Brain microvascular endothelial cell (primary cell): ENCODE measurements at regions not wholly inside any gene's neighbourhood (a gene's known extent, or its start where the extent isn't known, plus 50 kb on each side); places are given as distances from the start of the nearest gene placed in this dataset.

Experiments
- DNase-seq: peaks from one replicate; pipeline ENCODE4 v3.0.0-alpha.2; 2020
- H3K27ac ChIP-seq: fragments of 250-450 bp; sonication (Bioruptor Pico); 2 replicates; pipeline ENCODE4 v1.5.1; 2020; ENCODE audit warnings: mild to moderate bottlenecking, moderate library complexity
- H3K27me3 ChIP-seq: fragments of 250-450 bp; sonication (Bioruptor Pico); replicated peaks from 2 replicates; pipeline ENCODE4 v1.5.1; 2020; ENCODE audit warnings: mild to moderate bottlenecking
- H3K36me3 ChIP-seq: fragments of 250-450 bp; sonication (Bioruptor Pico); replicated peaks from 2 replicates; pipeline ENCODE4 v1.5.1; 2020; ENCODE audit warnings: mild to moderate bottlenecking
- H3K4me3 ChIP-seq: 2 replicates; pipeline ENCODE4 v1.5.1; 2011; ENCODE audit warnings: low read depth, mild to moderate bottlenecking, control low read depth, low read length, moderate library complexity
- CTCF ChIP-seq: IDR thresholded peaks from 2 replicates; pipeline ENCODE4 v1.5.1; 2011; ENCODE audit warnings: low read depth, mild to moderate bottlenecking, moderate library complexity, low read length, control low read depth, inconsistent platforms; ENCODE audit errors: missing control alignments
- in situ Hi-C: cut with HindIII; loops from 2 replicates; pipeline ENCODE4 v1.10.0; 2017; ENCODE audit warnings: low sequenced_read_pairs, low pct_ligation_motif_present

DNA sequence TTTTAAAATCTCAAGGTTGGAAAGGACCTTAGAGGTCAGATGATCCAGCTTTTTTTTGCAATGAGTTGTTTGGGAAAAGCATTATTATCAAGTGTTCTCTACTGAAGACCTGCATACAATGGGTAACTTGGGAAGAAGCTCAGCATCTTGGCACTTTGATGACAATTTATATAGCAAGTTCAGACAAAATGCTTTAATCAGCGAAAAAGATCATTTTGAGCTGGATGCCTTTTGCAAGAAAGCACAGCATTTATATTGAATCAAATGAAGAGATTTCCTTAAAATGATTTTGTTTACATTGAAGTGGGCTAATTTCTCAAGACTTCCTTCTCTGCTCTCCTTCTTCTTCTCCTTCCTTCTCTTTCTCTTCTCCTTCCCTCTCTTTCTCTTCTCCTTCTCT is 796.4 kb upstream of the CDH2 start:
- no peak overlapping the region for H3K4me3 ChIP-seq
- DNase-seq, result no peak
- no peaks in the 10 kb centered on the region for H3K27me3 ChIP-seq
- no peaks in the 10 kb centered on the region for H3K36me3 ChIP-seq
- no peak overlapping the region for H3K27ac ChIP-seq
- in situ Hi-C loops, result no loop called here
- TF ChIP-seq CTCF, result no peak

GRCh38 chr18:28972333-28972907 is 795.5 kb upstream of the CDH2 start:
- H3K27ac ChIP-seq, result no peak overlapping the region
- in situ Hi-C loops, result no loop called here
- no peak overlapping the region for H3K4me3 ChIP-seq
- no peaks in the 10 kb centered on the region for H3K36me3 ChIP-seq
- DNase-seq, result no peak
- no peaks in the 10 kb centered on the region for H3K27me3 ChIP-seq
- TF ChIP-seq CTCF, result no peak

- Histone ChIP-seq H3K36me3 (no peaks in the 10 kb centered on the region), H3K4me3 (no peak overlapping the region), H3K27me3 (no peaks in the 10 kb centered on the region), H3K27ac (no peak overlapping the region)
- TF ChIP-seq CTCF, result no peak
- no peak for DNase-seq
- in situ Hi-C loops, result no loop called here
Measured at GRCh38 chr18:28963481-28963880, 786.6 kb upstream of the CDH2 start.

GRCh38 chr18:28961669-28962228 is 784.8 kb upstream of the CDH2 start:
- H3K27ac ChIP-seq, result no peak overlapping the region
- peak; percentile 5 for DNase-seq
- H3K36me3 ChIP-seq, result no peaks in the 10 kb centered on the region
- H3K4me3 ChIP-seq, result no peak overlapping the region
- in situ Hi-C loops, result no loop called here
- peak; percentile 62 for TF ChIP-seq CTCF
- no peaks in the 10 kb centered on the region for H3K27me3 ChIP-seq

GRCh38 chr18:28960146-28960545 is 783.2 kb upstream of the CDH2 start:
- no peak for TF ChIP-seq CTCF
- in situ Hi-C loops, result no loop called here
- DNase-seq, result no peak

GRCh38 chr18:28952339-28952738 is 775.4 kb upstream of the CDH2 start:
- H3K4me3 ChIP-seq, result no peak overlapping the region
- H3K27me3 ChIP-seq, result no peaks in the 10 kb centered on the region
- no peak for DNase-seq
- in situ Hi-C loops, result no loop called here
- no peaks in the 10 kb centered on the region for H3K36me3 ChIP-seq
- H3K27ac ChIP-seq, result no peak overlapping the region
- TF ChIP-seq CTCF, result no peak

More at GRCh38 chr18:28960146-28960545, 783.2 kb upstream of the CDH2 start:
- no peaks in the 10 kb centered on the region for H3K36me3 ChIP-seq
- no peaks in the 10 kb centered on the region for H3K27me3 ChIP-seq
- no peak overlapping the region for H3K27ac ChIP-seq
- no peak overlapping the region for H3K4me3 ChIP-seq
